ENCODE measurements at regions not wholly inside any gene's neighbourhood (a gene's known extent, or its start where the extent isn't known, plus 50 kb on each side); places are given as distances from the start of the nearest gene placed in this dataset.

GRCh38 chr4:141429933-141430332 lies 206.4 kb upstream of the IL15 start:
- Histone ChIP-seq H3K4me1 (ENCODE audit: insufficient read depth, low read length) (no peaks in the 10 kb centered on the region), H3K27me3 (ENCODE audit: control insufficient read depth in 1 of 2, insufficient read depth in 2 of 2, low read length in 2 of 2) (no peaks in the 10 kb centered on the region; a peak in 1 of 5 replicates), H3K9me3 (ENCODE audit: low read length) (no peaks in the 10 kb centered on the region), H2AFZ (ENCODE audit: low read length) (no peak overlapping the region), H3K79me2 (ENCODE audit: insufficient read depth, low read length) (no peaks in the 10 kb centered on the region), H4K20me1 (ENCODE audit: insufficient read depth, low read length) (no peaks in the 10 kb centered on the region), H3K27ac (ENCODE audit: extremely low read length, insufficient read depth, low read length) (no peak overlapping the region), H3K4me2 (ENCODE audit: low read depth, low read length) (no peak overlapping the region), H3K4me3 (replicated peaks in 1 of 3; ENCODE audit: insufficient read depth in 1 of 3, low read depth in 2 of 3, low read length in 3 of 3) (no peak overlapping the region), H3K9ac (ENCODE audit: insufficient read depth, low read depth, low read length) (no peak overlapping the region), H3K36me3 (replicated peaks in 1 of 2; ENCODE audit: control insufficient read depth in 1 of 2, insufficient read depth in 2 of 2, low read length in 2 of 2) (no peaks in the 10 kb centered on the region)
- in situ Hi-C loops (cut with HindIII; ENCODE audit: extremely low pct_ligation_motif_present, low pct_unique_long_range_greater_than_20kb) (no loop called here), intact Hi-C loops (cut with micrococcal nuclease; ENCODE audit: unreplicated experiment) (loop anchor here (10.0 kb wide), 1 partner anchor 985 kb away; no protein-coding TSS in a partner anchor)
- 24% methylated on average over 6 of the region's 6 CpGs for WGBS (ENCODE audit: low lambda C conversion rate)
- no peak for TF ChIP-seq BHLHE40 (IDR thresholded peaks at IDR 0.05; ENCODE audit: low read length)
- TF ChIP-seq RFX3 (CRISPR knock-in tag; IDR thresholded peaks at IDR 0.05), result no peak
- no peak for TF ChIP-seq GABPA (IDR thresholded peaks at IDR 0.05; ENCODE audit: low read depth, low read length)
- no peak for TF ChIP-seq GABPA (CRISPR knock-in tag; IDR thresholded peaks at IDR 0.05; ENCODE audit: low read depth)
- TF ChIP-seq TFDP1 (CRISPR knock-in tag; IDR thresholded peaks at IDR 0.05; ENCODE audit: borderline replicate concordance), result no peak
- no peak for TF ChIP-seq SP2 (CRISPR knock-in tag; IDR thresholded peaks at IDR 0.05)
- no peak for TF ChIP-seq RCOR2 (CRISPR knock-in tag; IDR thresholded peaks at IDR 0.05)
- TF ChIP-seq ZNF383 (CRISPR knock-in tag; IDR thresholded peaks at IDR 0.05; ENCODE audit: borderline replicate concordance), result no peak
- no peak for TF ChIP-seq ZNF564 (CRISPR knock-in tag; IDR thresholded peaks at IDR 0.05)
- no peak for TF ChIP-seq NR2C2 (CRISPR knock-in tag; IDR thresholded peaks at IDR 0.05; ENCODE audit: borderline replicate concordance)
- no peak for TF ChIP-seq SRSF1 (optimal IDR thresholded peaks at IDR 0.05; ENCODE audit: low read depth, low read length)
- no peak for TF ChIP-seq SYNCRIP (IDR thresholded peaks at IDR 0.05; ENCODE audit: insufficient read depth, low read depth, low read length)
- TF ChIP-seq ZNF766 (CRISPR knock-in tag; IDR thresholded peaks at IDR 0.05; ENCODE audit: borderline replicate concordance), result no peak
- no peak for TF ChIP-seq MED13 (CRISPR knock-in tag; IDR thresholded peaks at IDR 0.05)
- no peak for TF ChIP-seq ZNF773 (CRISPR knock-in tag; IDR thresholded peaks at IDR 0.05; ENCODE audit: borderline replicate concordance)
- TF ChIP-seq RBFOX2 (IDR thresholded peaks at IDR 0.05; ENCODE audit: low read depth, low read length), result no peak
- DNase-seq (ENCODE audit: low spot score), result no peak
- POLR2A ChIA-PET, result no interaction called here
- ATAC-seq, result no peak
- no TSS peak for BruUV-seq (replicated peaks)
- FAIRE-seq, result no peak
- CTCF ChIA-PET (ENCODE audit: low intra/inter-chr PET ratio, low total read pairs), result no interaction called here
